GM18870 (cell line): ENCODE measurements at regions not wholly inside any gene's neighbourhood (a gene's known extent, or its start where the extent isn't known, plus 50 kb on each side); places are given as distances from the start of the nearest gene placed in this dataset.
"Not testable (repeated sequence)": the region's sequence is repeated elsewhere in the genome, so short reads cannot be mapped to it uniquely, and the experiment has no call there.

Experiments used
- ATAC-seq: cut with Tn5 transposase; IDR thresholded peaks from one replicate; pipeline ENCODE4 v1.9.1; 2021; ENCODE audit warnings: moderate library complexity; ENCODE audit not compliant: unreplicated experiment

DNA sequence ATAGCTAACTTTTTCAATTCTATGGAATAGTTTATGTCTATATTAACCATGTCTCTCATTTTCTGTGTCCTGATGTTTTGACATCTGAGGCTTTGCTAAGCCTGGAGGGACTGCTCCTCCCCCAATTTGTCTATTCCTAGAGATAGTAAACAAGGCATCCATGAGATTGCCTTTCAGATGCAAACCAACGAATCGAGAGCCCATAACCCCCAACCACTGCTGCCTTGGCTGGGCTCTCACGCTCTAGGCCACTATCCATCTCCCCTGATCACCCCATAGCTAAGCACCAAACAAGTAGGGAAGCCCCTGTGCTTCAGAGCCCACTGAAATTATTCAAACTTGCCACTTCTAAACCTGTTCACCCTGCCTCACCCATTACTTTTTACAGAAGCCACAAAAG lies 437.7 kb downstream of the SETD4 start:
- no peak for ATAC-seq

DNA sequence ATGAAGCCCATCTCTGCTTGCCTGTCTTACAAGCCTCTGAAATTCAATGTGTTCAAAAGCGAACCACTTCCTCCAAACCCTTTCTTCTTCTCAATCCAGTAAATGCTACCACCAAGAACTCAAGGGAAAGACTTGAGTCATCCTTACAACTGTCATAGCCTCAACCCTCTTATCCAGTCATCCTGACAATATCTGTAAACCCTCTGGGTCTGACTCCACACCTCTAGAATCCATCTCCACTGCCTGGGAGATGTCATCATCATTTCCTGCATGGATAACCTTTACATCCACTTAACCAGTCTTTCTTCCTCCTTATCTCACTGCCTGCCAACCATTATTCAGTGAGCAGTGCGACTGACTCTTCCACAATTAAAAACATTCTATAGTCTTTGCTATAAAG lies 441.1 kb downstream of the SETD4 start:
- ATAC-seq, result no peak

DNA sequence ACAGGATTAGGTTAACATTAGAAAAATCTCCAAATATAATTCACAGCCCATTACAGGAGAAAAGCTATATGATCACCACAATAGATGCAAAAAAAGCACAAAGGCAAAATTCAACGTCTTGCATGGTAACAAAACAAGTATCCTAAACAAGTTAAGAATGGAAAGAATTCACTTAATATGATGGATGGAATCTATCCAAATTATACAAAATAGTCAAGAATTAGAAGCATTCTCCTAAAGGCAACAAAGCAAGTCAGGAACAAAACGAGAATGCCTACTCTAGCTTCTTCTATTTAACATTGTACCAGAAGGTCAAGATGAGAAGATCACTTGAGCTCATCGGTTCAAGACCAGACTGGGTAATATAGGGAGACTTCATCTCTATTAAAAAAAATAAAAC lies 442.8 kb downstream of the SETD4 start:
- ATAC-seq, result no peak

DNA sequence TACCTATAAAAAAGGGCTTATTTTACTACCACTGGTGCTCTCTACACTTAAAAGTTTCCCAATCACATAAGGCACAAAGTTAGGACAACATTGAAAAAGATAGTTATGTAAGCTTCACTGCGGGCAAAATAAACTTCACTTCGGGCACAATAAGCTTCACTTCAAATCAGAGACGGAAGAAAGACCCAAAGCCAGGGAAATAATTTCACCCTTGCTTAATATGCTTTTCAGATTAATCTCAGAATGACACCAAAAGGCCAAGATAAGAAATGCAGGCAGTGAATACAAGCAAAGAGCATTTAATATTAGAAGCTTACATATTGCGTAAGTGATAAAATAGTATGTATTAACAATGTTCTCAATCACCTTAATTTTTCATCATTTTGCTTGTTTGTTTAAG lies 444.2 kb downstream of the SETD4 start:
- no peak for ATAC-seq

DNA sequence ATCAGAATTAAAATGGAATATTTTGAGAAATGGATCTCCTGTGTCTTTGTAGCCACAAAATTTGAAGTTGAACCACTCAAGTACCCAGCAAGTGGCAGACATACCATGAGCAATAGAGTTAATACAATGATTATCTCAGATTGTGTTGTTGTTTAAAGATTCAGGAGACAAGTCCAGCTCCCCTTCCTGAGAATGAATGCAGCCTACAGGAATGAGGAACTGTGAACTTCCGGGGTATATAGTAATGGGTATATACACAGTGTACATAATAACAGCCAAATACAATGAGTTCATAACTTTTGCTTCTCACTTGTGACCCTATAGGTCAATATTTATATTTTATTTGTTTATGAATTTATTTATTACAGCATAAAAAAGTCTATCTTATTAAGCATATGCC lies 445.0 kb downstream of the SETD4 start:
- ATAC-seq, result no peak

DNA sequence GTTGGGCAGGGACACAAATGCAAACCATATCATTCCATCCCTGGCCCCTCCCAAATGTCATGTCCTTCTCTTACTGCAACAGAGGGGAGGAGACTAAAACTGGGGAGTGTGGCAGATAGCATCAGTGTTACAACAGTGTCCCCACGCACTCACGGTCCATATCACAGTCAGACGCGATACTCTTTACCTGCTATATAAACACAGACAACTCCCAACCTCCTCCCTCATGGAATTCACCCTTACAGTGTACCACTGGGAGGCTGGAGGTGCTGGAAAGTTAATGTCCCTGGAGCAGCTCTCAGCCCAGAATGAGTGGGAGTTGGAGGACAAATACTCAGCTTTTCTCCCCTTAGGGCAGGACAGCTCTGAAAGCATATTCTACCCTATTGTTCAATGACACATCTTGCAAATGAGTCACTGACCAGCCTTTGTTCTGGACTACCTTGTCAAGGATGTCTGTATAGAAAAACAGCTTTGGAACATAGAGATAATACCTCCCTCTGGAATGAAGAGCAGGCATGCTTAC lies 445.9 kb downstream of the SETD4 start:
- no peak for ATAC-seq

DNA sequence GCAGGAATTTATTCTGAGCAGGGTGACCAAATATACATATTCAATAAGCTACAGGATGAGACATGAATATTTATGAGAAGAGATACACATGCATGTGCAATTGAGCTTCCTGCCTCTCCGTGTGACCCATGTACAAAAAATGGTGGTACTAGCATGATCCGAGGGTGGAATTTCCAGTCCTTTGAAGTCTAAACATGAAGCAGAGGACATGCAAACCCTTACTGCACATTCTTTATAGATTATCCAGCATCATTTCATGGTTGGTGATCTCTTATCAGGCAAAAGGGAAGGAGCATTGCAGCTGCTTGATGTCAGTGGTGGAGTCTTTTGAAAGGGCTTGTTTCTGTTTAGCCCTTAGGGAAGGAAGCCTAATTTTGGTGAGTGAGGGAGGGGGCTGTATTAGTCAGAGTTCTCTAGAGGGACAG lies 448.6 kb downstream of the SETD4 start:
- ATAC-seq, result no peak

DNA sequence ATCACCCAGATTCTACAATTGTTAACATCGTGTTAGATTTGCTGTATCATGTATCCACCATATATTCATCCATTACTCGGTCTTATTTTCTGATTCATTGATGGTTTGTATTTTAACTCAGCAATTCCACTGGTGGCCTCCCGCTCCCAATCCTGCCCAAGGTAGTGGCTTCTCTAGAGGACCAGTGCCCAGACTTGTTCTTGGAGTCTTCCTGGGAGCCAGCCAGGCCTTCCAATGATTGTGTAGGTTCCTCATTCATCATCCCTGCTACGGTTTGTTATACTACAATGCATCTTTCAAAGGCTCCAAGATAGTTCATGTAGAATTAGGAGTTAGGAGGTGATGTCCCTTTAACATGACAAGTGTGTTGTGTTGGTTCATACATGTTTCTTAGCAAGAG lies 451.1 kb downstream of the SETD4 start:
- ATAC-seq, result no peak

DNA sequence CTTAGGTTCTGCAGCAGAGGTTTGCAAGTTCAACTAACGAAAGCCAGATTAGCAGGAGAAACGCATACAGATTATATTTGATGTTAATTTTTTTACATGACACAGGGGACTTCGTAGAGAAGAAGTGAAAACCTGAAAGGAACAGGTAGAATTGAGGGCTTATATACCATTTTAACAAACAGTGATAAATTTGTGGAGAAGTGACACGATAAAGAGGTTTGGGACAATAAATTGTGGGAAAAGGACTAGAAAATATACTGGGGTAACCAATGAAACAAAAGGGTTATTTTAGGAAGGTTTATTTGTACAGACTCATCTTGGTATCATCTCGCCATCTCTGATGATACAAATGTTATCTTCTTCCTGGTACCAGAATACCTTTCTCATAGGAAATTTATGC lies 452.9 kb downstream of the SETD4 start:
- ATAC-seq, result no peak

DNA sequence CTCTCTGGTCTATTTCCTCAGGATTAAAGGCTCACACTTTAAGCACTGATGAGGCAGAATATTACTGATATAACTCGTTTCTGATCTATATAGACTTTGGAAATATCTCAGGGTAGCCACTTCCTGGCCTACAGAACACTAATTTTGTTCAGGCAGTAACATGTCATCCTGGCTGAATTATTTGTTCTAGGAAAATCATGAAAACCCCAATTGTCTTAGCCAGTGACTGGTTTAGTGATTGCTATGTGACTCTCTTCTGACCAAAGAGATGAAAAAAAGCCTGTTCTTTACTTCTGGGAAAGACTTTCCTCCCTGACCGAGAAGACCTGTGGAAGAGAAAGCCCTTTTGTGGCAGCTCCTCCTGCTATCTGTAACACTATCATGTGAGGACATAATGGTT lies 453.7 kb downstream of the SETD4 start:
- ATAC-seq, result no peak

DNA sequence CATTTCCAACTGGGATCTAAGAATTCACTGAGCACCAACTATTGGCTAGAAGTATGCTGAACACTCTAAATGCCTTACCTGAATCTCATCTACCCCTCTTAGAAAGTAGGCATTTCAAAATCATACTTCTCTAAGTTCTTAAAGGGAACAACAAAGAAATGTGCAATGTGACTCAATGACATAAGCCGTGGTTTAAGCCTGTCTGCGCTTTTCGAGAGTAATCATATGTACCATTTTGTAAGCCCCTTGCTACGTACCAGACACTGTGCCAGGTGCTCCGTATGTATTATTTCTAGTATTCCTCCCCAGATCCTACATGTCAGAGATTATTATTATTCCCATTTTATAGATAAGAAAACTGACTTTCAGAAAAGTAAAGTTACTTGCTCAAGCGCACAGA lies 454.2 kb downstream of the SETD4 start:
- ATAC-seq, result no peak

DNA sequence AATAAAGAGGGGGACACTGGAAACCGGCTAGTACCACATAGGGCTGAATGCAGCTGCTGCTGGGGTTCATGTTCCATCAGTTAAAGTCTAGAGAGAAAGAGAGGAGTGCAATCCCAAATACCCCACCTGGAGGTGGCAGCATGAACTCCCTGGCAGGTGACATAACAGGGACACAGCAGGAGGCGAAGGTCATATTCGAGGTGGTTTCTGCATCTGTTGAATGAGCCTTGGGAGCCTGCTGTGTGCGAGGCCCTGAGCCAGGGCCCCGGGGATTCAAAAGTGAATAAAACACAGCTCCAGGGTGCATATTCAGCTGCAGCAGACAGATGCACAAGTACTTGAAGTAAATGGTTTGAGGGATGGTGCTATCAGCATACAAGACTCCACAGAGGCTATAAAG lies 456.8 kb downstream of the SETD4 start:
- ATAC-seq, result no peak

DNA sequence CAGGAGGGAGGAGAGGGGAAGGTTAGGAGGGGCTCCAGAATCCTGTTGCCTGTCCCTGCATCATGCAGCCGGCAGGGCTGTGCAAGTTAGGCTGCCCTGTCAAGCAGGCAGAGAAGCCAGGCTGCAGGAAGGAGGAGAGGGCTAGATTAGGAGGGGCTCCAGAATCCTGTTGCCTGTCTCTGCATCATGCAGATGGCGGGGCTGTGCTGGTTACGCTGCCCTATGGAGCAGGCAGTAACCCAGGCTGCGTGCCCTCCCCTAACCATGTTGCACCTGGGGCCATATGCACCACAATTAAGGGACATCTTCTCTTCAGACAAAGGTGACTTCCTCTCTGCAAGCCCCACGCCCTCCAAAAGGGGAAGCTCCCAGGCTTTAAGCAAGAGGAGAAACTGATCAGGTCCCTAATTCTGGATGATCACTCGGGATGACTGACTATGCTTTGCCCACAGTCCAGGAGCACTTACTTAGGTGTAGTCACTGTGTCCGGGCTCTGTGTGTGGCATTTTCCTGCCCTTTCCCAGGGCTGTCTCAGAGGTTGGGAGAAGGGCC lies 457.4 kb downstream of the SETD4 start:
- ATAC-seq, result no peak

DNA sequence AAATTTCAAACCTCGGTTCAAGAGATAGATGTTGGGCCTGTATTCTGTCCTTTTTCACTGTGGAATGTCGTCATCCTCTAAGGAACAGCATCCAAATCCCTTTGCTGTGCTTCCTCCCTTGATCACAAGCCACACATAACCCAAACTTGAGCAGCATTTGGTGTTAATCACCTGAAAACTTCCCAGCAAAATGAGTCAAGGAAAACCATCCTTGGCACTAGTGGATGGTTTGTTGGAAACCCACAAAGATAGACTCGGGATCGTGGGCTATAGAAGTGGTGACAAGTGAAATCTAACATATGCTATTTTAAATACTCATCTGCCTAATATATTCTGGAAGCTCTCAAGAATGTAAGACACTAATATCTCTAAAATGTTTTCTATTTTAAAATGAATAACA lies 459.1 kb downstream of the SETD4 start:
- ATAC-seq, result no peak

DNA sequence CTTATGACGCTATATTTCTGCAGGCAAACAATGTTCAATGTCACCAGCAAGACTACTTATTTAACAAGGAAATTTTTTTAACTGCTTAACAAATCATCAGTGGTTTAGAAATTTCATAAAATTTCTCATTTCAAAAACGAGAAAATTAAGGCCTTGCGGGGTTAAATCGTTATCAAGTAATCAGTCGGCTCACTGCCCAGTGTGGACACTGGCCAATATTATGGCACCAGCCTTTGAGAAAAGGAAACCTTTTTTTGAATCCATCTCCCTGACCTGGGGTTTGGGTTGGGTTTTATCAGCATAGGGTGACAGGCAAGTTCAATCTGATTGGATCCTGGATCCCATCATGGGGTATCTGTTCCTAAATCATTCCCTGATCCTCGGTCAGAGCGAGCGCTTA lies 461.2 kb downstream of the SETD4 start:
- no peak for ATAC-seq

DNA sequence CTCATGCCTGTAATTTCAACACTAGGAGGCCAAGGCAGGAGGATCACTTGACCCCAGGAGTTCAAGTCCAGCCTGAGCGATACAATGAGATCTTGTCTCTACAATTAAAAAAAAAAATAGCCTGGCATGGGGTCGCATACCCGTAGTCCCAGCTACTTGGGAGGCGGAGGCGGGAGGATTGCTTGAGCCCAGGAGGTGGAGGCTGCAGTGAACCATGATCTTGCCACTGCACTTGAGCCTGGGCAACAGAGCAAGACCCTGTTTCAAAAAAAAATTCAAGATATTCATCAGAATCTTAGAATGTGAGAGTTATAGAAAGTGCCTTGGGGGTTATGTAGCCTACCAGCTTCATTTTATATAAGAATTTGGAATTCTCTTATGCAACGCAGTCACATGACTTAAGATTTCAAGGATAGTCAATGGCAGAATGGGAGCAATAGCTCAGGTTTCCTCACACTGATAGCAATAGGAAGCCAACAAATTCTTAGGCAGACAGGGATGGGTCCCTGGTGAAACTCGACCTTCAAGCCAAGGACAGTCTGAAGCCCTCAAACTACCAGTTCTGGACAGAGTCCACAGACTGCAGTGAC lies 462.5 kb downstream of the SETD4 start:
- ATAC-seq, result no peak

DNA sequence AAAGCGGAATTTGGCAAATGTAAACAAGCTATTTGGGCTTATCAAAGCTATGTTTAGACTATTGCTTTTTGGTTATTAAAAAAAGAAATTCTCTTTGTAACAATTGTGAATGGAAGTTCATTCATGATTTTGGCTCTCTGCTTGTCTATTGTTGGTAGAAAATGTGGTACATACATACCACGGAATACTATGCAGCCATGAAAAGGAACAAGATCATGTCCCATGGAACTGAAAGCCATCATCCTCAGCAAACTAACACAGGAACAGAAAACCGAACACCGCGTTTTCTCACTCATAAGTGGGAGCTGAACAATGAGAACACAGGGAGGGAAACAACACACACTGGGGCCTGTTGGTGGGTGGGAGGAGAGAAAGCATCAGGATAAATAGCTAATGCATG lies 465.4 kb downstream of the SETD4 start:
- no peak for ATAC-seq

DNA sequence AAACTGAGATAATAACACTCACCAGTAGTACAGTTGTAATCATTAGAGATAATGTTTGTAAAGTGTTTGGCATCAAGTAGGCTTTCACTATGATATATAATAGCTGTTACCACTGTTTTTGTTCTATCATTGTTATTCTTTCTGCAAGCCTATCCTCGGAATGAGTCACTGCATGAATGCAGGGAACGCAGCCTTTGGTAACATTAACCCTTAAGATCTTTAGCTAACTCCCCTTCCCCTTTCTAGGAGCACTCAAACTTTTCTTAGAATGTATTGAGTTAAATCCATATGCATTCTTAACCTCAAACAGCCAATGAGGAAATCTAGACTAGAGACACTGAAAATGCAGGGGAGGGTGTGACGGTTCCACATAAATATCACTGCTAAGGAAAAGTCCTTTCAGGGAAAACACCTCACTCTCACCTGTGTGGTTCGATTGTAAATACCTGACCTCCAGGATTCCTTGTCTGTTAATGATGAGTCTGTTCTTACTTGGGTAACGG lies 467.3 kb downstream of the SETD4 start:
- no peak for ATAC-seq

DNA sequence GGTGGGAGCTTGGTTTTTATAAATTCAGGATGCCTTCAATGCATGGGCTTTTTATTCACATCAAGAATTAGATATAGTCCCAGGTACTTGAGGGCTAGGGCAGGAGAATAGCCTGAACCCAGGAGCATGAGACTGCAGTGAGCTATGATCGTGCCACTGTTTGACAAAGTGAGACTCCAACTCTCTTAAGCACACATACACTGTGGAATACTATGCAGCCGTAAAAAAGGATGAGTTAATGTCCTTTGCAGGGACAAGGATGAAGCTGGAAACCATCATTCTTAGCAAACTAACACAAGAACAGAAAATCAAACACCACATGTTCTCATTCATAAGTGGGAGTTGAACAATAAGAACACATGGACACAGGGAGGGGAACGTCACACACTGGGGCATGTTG lies 470.0 kb downstream of the SETD4 start:
- ATAC-seq, result not testable (repeated sequence)

DNA sequence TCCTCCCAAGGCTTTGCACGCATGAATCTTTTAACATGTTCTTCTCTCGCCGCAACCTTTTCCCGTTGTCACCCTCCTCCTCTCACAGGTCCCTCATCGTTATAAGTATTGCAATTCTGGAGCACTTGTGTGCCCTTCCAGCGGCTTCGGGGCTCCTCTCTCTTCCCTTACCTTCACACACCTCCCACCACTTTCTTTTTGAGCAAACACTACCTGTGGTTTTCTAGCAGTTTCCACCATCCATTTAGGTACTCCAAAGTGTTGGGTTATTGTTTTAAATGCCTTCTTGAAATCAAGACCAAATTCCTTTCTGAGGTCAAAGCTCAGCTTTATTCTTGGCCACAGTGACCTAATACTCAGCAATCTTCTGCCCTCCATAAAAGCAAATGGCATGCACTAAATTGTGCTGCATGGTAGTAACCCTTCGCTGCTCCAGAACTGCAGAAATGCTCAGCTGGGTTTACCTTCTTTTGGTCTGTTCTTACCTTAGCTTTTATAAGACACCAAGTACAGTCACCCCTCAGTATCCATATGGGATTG lies 472.4 kb downstream of the SETD4 start:
- ATAC-seq, result no peak

DNA sequence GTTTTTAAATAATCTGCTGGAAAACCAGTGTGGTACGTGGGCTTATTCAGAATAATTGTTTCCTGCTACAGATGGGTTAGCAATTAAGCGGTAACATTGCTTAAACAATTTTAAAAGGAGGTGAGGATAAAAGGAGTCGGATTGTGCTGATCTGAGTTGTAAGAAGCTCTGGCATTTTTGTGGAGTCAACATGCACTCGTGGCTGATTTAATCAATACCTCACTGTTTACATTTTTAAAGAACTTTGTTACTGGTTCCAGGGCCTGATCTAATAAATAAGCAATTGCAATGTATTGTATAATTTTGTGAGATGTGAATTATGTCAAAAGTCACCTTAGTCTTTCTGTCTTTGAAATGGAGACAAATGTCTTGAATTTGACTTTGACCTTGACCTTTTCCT lies 474.0 kb downstream of the SETD4 start:
- ATAC-seq, result no peak

DNA sequence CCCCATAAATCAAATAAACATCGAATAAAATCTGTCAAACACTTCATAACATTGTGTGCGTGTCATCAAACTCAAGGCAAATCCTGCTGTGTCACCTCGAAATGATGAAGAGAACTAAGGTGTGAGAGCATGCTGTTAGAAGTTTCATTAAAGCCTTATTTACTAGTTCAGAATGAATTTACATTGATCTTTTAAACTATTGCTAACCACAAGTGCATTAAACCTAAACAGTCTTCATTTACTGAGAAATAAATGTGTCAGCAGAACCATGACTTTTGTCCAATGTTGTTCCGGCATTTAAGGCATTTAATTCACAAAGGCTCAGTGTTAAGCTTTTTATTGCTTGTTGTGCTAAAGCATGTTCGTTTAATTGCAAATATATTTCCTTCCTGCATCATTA lies 474.4 kb downstream of the SETD4 start:
- ATAC-seq, result no peak

DNA sequence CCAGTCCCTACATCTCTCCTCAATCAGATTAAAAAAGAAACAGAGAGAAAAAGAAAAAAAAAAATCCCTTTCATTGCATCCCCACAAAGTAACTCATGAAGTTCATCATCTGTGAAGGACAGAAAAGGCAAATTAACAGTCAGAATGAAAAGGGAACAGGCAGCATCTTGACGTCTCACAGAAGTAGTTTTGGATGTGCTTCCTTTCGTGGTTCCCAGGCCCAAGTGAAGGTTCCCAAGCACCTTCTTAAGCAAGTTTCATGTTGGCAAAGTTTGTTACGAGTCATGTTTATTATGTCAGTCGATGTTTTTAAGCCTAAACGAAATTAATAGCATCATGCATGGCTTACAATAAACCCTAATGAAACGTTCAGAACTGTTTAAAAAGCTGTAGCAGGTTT lies 475.2 kb downstream of the SETD4 start:
- ATAC-seq, result no peak
